ENCODE measurements at regions not wholly inside any gene's neighbourhood (a gene's known extent, or its start where the extent isn't known, plus 50 kb on each side); places are given as distances from the start of the nearest gene placed in this dataset.

DNA sequence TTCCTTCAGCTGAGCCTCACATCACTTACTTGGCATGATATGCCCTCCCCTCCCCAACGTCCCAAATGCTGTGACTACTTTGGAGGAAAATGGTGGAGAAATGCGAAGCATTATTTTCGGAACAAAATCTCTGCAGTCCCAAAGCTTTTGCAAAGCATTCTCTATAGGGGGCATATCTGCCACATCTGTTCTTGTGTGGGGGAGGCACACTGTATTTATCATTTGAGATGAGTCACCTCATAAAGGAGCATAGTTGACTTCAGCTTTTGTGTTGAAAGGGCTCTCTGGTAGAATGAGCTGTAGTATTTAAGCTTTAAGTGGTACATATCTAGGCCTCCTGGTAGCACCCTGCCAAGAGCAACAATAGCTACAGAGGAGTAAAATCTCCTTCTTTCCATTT lies 447.5 kb downstream of the ADAMTS20 start:
- TF ChIP-seq FOXM1 (IDR thresholded peaks at IDR 0.05; ENCODE audit: low read depth, low read length) (no peak), GABPA (IDR thresholded peaks at IDR 0.05; ENCODE audit: low read depth) (no peak)
- TF ChIP-seq, protein P1, sequence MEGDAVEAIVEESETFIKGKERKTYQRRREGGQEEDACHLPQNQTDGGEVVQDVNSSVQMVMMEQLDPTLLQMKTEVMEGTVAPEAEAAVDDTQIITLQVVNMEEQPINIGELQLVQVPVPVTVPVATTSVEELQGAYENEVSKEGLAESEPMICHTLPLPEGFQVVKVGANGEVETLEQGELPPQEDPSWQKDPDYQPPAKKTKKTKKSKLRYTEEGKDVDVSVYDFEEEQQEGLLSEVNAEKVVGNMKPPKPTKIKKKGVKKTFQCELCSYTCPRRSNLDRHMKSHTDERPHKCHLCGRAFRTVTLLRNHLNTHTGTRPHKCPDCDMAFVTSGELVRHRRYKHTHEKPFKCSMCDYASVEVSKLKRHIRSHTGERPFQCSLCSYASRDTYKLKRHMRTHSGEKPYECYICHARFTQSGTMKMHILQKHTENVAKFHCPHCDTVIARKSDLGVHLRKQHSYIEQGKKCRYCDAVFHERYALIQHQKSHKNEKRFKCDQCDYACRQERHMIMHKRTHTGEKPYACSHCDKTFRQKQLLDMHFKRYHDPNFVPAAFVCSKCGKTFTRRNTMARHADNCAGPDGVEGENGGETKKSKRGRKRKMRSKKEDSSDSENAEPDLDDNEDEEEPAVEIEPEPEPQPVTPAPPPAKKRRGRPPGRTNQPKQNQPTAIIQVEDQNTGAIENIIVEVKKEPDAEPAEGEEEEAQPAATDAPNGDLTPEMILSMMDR (IDR thresholded peaks at IDR 0.05 in 2 of 3, conservative IDR thresholded peaks at IDR 0.05 in 1 of 3; ENCODE audit: control insufficient read depth in 2 of 3, extremely low read depth in 1 of 3, insufficient read depth in 1 of 3, low read depth in 3 of 3, low read length in 3 of 3) = no peak

Measured in GM12878 (cell line).